ENCODE measurements at regions not wholly inside any gene's neighbourhood (a gene's known extent, or its start where the extent isn't known, plus 50 kb on each side); places are given as distances from the start of the nearest gene placed in this dataset.

DNA sequence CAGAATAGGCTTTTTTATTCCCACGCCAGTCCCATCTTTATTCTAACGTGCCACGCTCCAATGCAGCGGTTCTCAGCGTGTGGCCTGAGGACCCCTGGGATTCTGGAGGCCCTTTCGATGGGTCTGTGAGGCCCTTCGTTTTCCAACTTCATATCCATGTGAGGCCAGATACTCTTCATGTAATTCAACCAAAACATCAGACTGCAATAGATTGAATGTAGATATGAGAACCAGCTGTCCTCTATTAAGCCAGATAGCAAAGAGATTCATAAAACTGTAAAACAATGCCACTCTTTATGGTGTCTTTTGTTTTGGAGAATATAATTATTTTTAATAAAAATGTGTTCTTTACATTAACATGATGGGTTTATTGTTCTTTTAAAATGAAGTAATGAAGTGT, 53.2 kb upstream of the KMT2C start:
- Histone ChIP-seq H3K4me3 (ENCODE audit: low read depth, low read length) (no peak overlapping the region), H3K27ac (ENCODE audit: low read depth, low read length) (no peak overlapping the region), H3K4me1 (ENCODE audit: control insufficient read depth, insufficient read depth, low read length) (no peaks in the 10 kb centered on the region), H3K36me3 (ENCODE audit: control insufficient read depth, insufficient read depth, low read length) (no peaks in the 10 kb centered on the region), H3K27me3 (ENCODE audit: control insufficient read depth, insufficient read depth, low read length) (no peaks in the 10 kb centered on the region), H3K9me3 (ENCODE audit: control insufficient read depth, insufficient read depth, low read length) (no peaks in the 10 kb centered on the region)
- DNase-seq (ENCODE audit: low read depth in 4 of 6, low spot score in 6 of 6) = no peak
- 79% methylated on average over 5 of the region's 7 CpGs for WGBS (ENCODE audit: insufficient coverage)

DNA sequence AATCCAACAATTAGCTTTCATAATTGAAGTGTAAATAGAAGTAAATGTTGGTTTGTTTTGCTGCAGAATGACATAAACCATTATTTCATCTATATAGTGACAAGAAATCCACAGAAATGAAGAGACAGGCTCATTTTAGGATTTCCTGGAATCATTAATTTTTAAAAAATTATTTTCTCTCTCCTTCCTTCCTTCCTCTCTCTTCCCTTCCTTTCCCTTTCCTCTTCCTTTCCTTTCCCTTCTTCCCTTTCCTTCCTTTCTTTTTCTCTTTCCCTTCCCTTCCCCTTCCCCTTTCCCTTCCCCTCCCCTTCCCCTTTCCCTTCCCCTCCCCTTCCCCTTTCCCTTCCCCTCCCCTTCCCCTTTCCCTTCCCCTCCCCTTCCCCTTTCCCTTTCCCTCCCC, 51.2 kb upstream of the KMT2C start:
- Histone ChIP-seq H3K36me3 (ENCODE audit: control insufficient read depth, insufficient read depth, low read length) (no peaks in the 10 kb centered on the region), H3K9me3 (ENCODE audit: control insufficient read depth, insufficient read depth, low read length) (no peaks in the 10 kb centered on the region), H3K27me3 (ENCODE audit: control insufficient read depth, insufficient read depth, low read length) (no peaks in the 10 kb centered on the region), H3K27ac (ENCODE audit: low read depth, low read length) (no peak overlapping the region), H3K4me1 (ENCODE audit: control insufficient read depth, insufficient read depth, low read length) (no peaks in the 10 kb centered on the region), H3K4me3 (ENCODE audit: low read depth, low read length) (no peak overlapping the region)
- DNase-seq (ENCODE audit: low read depth in 4 of 6, low spot score in 6 of 6) = no peak

DNA sequence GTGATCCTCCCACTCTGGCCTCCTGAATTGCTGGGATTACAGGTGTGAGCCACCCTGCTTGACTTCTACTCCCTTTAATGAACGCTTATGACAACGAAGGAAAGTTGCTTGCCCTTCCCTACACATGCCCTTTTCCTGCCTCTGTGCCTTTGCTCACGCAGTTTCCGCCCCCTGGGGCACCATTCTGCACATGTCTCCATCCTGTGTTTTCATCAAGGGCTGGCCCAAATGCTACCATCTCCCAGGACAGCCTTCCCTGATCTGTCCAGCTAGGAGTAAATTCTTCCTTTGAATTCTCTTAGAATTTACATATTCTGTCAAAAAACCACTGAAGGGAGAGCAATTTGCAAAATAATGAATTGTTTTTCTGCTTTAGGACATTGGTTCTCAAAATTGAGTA, 50.0 kb upstream of the KMT2C start:
- H3K4me1 ChIP-seq (ENCODE audit: control insufficient read depth, insufficient read depth, low read length) = no peaks in the 10 kb centered on the region
- H3K9me3 ChIP-seq (ENCODE audit: control insufficient read depth, insufficient read depth, low read length) = no peaks in the 10 kb centered on the region
- DNase-seq (ENCODE audit: low read depth in 4 of 6, low spot score in 6 of 6) = no peak
- no peaks in the 10 kb centered on the region for H3K27me3 ChIP-seq (ENCODE audit: control insufficient read depth, insufficient read depth, low read length)
- H3K36me3 ChIP-seq (ENCODE audit: control insufficient read depth, insufficient read depth, low read length) = no peaks in the 10 kb centered on the region
- no peak overlapping the region for H3K27ac ChIP-seq (ENCODE audit: low read depth, low read length)
- no peak overlapping the region for H3K4me3 ChIP-seq (ENCODE audit: low read depth, low read length)
- 81% methylated on average over 4 of the region's 4 CpGs for WGBS (ENCODE audit: insufficient coverage)
